A673 (cell line): ENCODE measurements at regions not wholly inside any gene's neighbourhood (a gene's known extent, or its start where the extent isn't known, plus 50 kb on each side); places are given as distances from the start of the nearest gene placed in this dataset.

ENCODE experiments used
- BruUV-seq: library from RNA; stranded (reverse); fragments of 400-500 nt; replicated peaks from 2 replicates; lab custom pipeline; 2021; lab: Mats Ljungman, UMichigan
- CTCF ChIA-PET: fragments of 300-600 bp; sonication (Branson Sonifier 250); formaldehyde crosslinking; loops from one replicate; lab custom pipeline; 2022; ENCODE audit warnings: antibody characterized with exemption; lab: Charles Lee
- POLR2A ChIA-PET: fragments of 300-600 bp; sonication (Branson Sonifier 250); formaldehyde crosslinking; loops from one replicate; lab custom pipeline; 2022; ENCODE audit warnings: antibody characterized with exemption; ENCODE audit not compliant: low non-redundant PET; lab: Charles Lee
- DNase-seq: peaks from one replicate; pipeline ENCODE4 v3.0.0-alpha.2; 2015; ENCODE audit warnings: low spot score
- H3K27ac ChIP-seq: fragments of 200-600 bp; sonication (generic); 2 replicates; pipeline ENCODE4 v1.5.1; 2016; ENCODE audit warnings: mixed run types, low read depth, mild to moderate bottlenecking, mixed read lengths, antibody characterized with exemption, low read length; ENCODE audit not compliant: poor library complexity, severe bottlenecking
- H3K27me3 ChIP-seq: fragments of 200-600 bp; sonication (generic); replicated peaks from 2 replicates; pipeline ENCODE4 v1.6.1; 2017; ENCODE audit warnings: mixed run types, low read depth, mild to moderate bottlenecking, mixed read lengths, antibody characterized with exemption, low read length; ENCODE audit not compliant: insufficient read depth, poor library complexity
- H3K36me3 ChIP-seq: fragments of 200-600 bp; sonication (generic); 2 replicates; pipeline ENCODE4 v1.6.1; 2016; ENCODE audit warnings: mixed run types, mild to moderate bottlenecking, mixed read lengths, antibody characterized with exemption, low read length; ENCODE audit not compliant: insufficient read depth, poor library complexity, severe bottlenecking
- H3K4me1 ChIP-seq: fragments of 200-600 bp; sonication (generic); 2 replicates; pipeline ENCODE4 v1.6.1; 2017; ENCODE audit warnings: mixed run types, mild to moderate bottlenecking, mixed read lengths, antibody characterized with exemption, low read length; ENCODE audit not compliant: insufficient read depth, poor library complexity, severe bottlenecking
- H3K4me3 ChIP-seq: fragments of 200-600 bp; sonication (generic); 2 replicates; pipeline ENCODE4 v1.5.1; 2016; ENCODE audit warnings: low read depth, mixed run types, mild to moderate bottlenecking, mixed read lengths, low read length; ENCODE audit not compliant: poor library complexity, severe bottlenecking
- H3K9me3 ChIP-seq: fragments of 200-600 bp; sonication (generic); 2 replicates; pipeline ENCODE4 v1.6.1; 2016; ENCODE audit warnings: mixed run types, low read depth, mild to moderate bottlenecking, mixed read lengths, antibody characterized with exemption, low read length; ENCODE audit not compliant: poor library complexity, severe bottlenecking
- CTCF ChIP-seq: fragments of 300-800, 200-600 bp; sonication (generic); conservative IDR thresholded peaks from 2 replicates; pipeline ENCODE4 v1.5.1; 2017; ENCODE audit warnings: low read depth, mild to moderate bottlenecking, antibody characterized with exemption, low read length, moderate library complexity, mixed read lengths
- EZH2 ChIP-seq: fragments of 200-600 bp; sonication (generic); IDR thresholded peaks from 2 replicates; pipeline ENCODE4 v1.6.1; 2017; ENCODE audit warnings: borderline replicate concordance, low read depth, mild to moderate bottlenecking, mixed read lengths, antibody characterized with exemption, low read length; ENCODE audit not compliant: poor library complexity, severe bottlenecking
- intact Hi-C: fragments of 100-400 bp; cut with micrococcal nuclease; formaldehyde crosslinking; loops from one replicate; pipeline ENCODE4 v1.10.0; 2022; ENCODE audit not compliant: unreplicated experiment

- no peak for TF ChIP-seq EZH2
- TF ChIP-seq CTCF, result no peak
- Histone ChIP-seq H3K27me3 (peaks cover 55% of the 10 kb centered on the region), H3K4me3 (no peak overlapping the region), H3K36me3 (no peaks in the 10 kb centered on the region), H3K4me1 (no peaks in the 10 kb centered on the region), H3K27ac (no peak overlapping the region), H3K9me3 (no peaks in the 10 kb centered on the region)
- POLR2A ChIA-PET, result no interaction called here
- no TSS peak for BruUV-seq
- intact Hi-C loops, result no loop called here
- no peak for DNase-seq
- CTCF ChIA-PET, result no interaction called here
Observed at GRCh38 chr11:128326791-128327190, 260.6 kb downstream of the ETS1 start.

GRCh38 chr11:128324531-128325141 is 262.7 kb downstream of the ETS1 start:
- Histone ChIP-seq H3K9me3 (no peaks in the 10 kb centered on the region), H3K4me3 (no peak overlapping the region), H3K27ac (no peak overlapping the region), H3K36me3 (no peaks in the 10 kb centered on the region), H3K4me1 (no peaks in the 10 kb centered on the region), H3K27me3 (peaks cover 45% of the 10 kb centered on the region)
- no peak for DNase-seq
- intact Hi-C loops, result no loop called here
- ChIA-PET CTCF (no interaction called here), POLR2A (no interaction called here)
- no TSS peak for BruUV-seq
- TF ChIP-seq EZH2 (no peak), CTCF (no peak)

- ChIA-PET CTCF (no interaction called here), POLR2A (no interaction called here)
- Histone ChIP-seq H3K9me3 (no peaks in the 10 kb centered on the region), H3K27ac (no peak overlapping the region), H3K4me1 (no peaks in the 10 kb centered on the region), H3K27me3 (peaks cover 45% of the 10 kb centered on the region), H3K4me3 (no peak overlapping the region), H3K36me3 (no peaks in the 10 kb centered on the region)
- TF ChIP-seq CTCF, result no peak
- TF ChIP-seq EZH2, result no peak
- intact Hi-C loops, result no loop called here
- no TSS peak for BruUV-seq
- no peak for DNase-seq
Observed at GRCh38 chr11:128324051-128324481, 263.3 kb downstream of the ETS1 start.
